ENCODE measurements at regions not wholly inside any gene's neighbourhood (a gene's known extent, or its start where the extent isn't known, plus 50 kb on each side); places are given as distances from the start of the nearest gene placed in this dataset.

- H3K79me2 ChIP-seq (ENCODE audit: control insufficient read depth, insufficient read depth, low read length), result no peaks in the 10 kb centered on the region
- H3K9ac ChIP-seq (ENCODE audit: control insufficient read depth, insufficient read depth, low read length), result no peak overlapping the region
- H3K4me1 ChIP-seq (ENCODE audit: control insufficient read depth, insufficient read depth, low read length), result no peaks in the 10 kb centered on the region
- no peaks in the 10 kb centered on the region for H3K36me3 ChIP-seq (ENCODE audit: control insufficient read depth in 2 of 2, insufficient read depth in 2 of 2, low read length in 1 of 2)
- ATAC-seq (no peak), DNase-seq (ENCODE audit: low read depth, low spot score) (no peak), FAIRE-seq (no peak)
- H3K4me2 ChIP-seq (ENCODE audit: control insufficient read depth, insufficient read depth), result no peak overlapping the region
- no peaks in the 10 kb centered on the region for H3K9me3 ChIP-seq (replicated peaks; ENCODE audit: control insufficient read depth, insufficient read depth, low read length)
- no peak for TF ChIP-seq POU2F2 (IDR thresholded peaks at IDR 0.05; ENCODE audit: borderline replicate concordance, low read depth, low read length)
- no peak for TF ChIP-seq ZNF24 (IDR thresholded peaks at IDR 0.05)
- TF ChIP-seq SREBF2 (IDR thresholded peaks at IDR 0.05; ENCODE audit: low read length), result no peak
- TF ChIP-seq RBBP5 (conservative IDR thresholded peaks at IDR 0.05), result no peak
- TF ChIP-seq RUNX3 (IDR thresholded peaks at IDR 0.05; ENCODE audit: low read length), result no peak
- TF ChIP-seq SUPT20H (IDR thresholded peaks at IDR 0.05; ENCODE audit: borderline replicate concordance, control insufficient read depth, low read depth, low read length), result no peak
- TF ChIP-seq FOXK2 (IDR thresholded peaks at IDR 0.05), result no peak
- no peak for TF ChIP-seq CBFB (IDR thresholded peaks at IDR 0.05; ENCODE audit: low read depth)
- TF ChIP-seq YY1 (IDR thresholded peaks at IDR 0.05; ENCODE audit: low read depth, low read length), result no peak
- no peak for TF ChIP-seq TAF1 (IDR thresholded peaks at IDR 0.05; ENCODE audit: borderline replicate concordance, low read depth, low read length)
- in situ Hi-C loops (cut with MboI), result loop anchor here (25.0 kb wide), 1 partner anchor 633 kb away; no protein-coding TSS in a partner anchor
- no TSS peak for BruUV-seq (replicated peaks)
- no peak overlapping the region for H3K27ac ChIP-seq (ENCODE audit: control insufficient read depth, insufficient read depth)
- CTCF ChIA-PET, result interaction anchor here (0.8 to 2.1 kb wide), 6 partner anchors 14 to 633 kb away, joined by 3 to 12 read pairs (median 7); no protein-coding TSS in a partner anchor
- SMC1A ChIA-PET (ENCODE audit: uncharacterized antibody, unreplicated experiment), result interaction anchor here (1.0 to 1.9 kb wide), 4 partner anchors 11 to 271 kb away, joined by 3 to 11 read pairs (median 5); no protein-coding TSS in a partner anchor
- H4K20me1 ChIP-seq (ENCODE audit: control insufficient read depth, insufficient read depth), result no peaks in the 10 kb centered on the region
- intact Hi-C loops (cut with micrococcal nuclease; ENCODE audit: unreplicated experiment), result loop anchor here (5.0 kb wide), 1 partner anchor 258 kb away; no protein-coding TSS in a partner anchor
- POLR2A ChIA-PET, result no interaction called here
- H3K27me3 ChIP-seq (replicated peaks in 1 of 2; ENCODE audit: control insufficient read depth in 2 of 2, insufficient read depth in 2 of 2, low read length in 1 of 2), result no peaks in the 10 kb centered on the region
- H3K4me3 ChIP-seq, result no peak overlapping the region
- 7% methylated on average over 3 of the region's 3 CpGs for WGBS (ENCODE audit: insufficient coverage, insufficient replicate concordance, low lambda C conversion rate, missing lambda C conversion rate)
- RAD21 ChIA-PET (ENCODE audit: unreplicated experiment), result interaction anchor here (1.3 to 1.4 kb wide), 2 partner anchors 234 to 632 kb away, joined by 4 to 5 read pairs; no protein-coding TSS in a partner anchor
- no peak overlapping the region for H2AFZ ChIP-seq (ENCODE audit: control insufficient read depth, low read depth, low read length)
Observed at GRCh38 chr12:63069860-63070617, 81.0 kb downstream of the AVPR1A start.
